H1 (cell line): ENCODE measurements at regions not wholly inside any gene's neighbourhood (a gene's known extent, or its start where the extent isn't known, plus 50 kb on each side); places are given as distances from the start of the nearest gene placed in this dataset.

Experiments used
- CTCF ChIA-PET: fragments of 300-600 bp; sonication (Branson Sonifier 250); formaldehyde crosslinking; loops from one replicate; lab custom pipeline; 2021; ENCODE audit not compliant: partially characterized antibody; lab: Charles Lee
- POLR2A ChIA-PET: fragments of 300-600 bp; sonication (Branson Sonifier 250); formaldehyde crosslinking; loops from one replicate; lab custom pipeline; 2021; ENCODE audit warnings: inconsistent platforms; ENCODE audit not compliant: partially characterized antibody; lab: Charles Lee
- DNase-seq, 2 experiments: peaks; one replicate each; pipeline versions ENCODE4 v3.0.0 to v3.0.0-alpha.2; 2010 to 2022; ENCODE audit warnings: low spot score in 2 of 2, low read depth in 1 of 2, mixed read lengths in 1 of 2
- FAIRE-seq: peaks from 2 replicates; lab custom pipeline; 2011; peaks lifted over from hg19 to GRCh38; lab: Jason Lieb, UNC
- H2AFZ ChIP-seq: 2 replicates; pipeline ENCODE4 v1.8.1; 2012; ENCODE audit warnings: low read length, inconsistent platforms
- H2AK5ac ChIP-seq: 2 replicates; pipeline ENCODE4 v1.6.1; 2013; ENCODE audit warnings: low read depth, low read length
- H2BK120ac ChIP-seq: replicated peaks from 2 replicates; pipeline ENCODE3; 2013; ENCODE audit warnings: low read depth, low read length, inconsistent platforms
- H2BK12ac ChIP-seq: 2 replicates; pipeline ENCODE4 v1.6.1; 2013; ENCODE audit warnings: low read depth, low read length
- H2BK15ac ChIP-seq: 2 replicates; pipeline ENCODE4 v1.6.1; 2013; ENCODE audit warnings: low read length
- H2BK20ac ChIP-seq: 2 replicates; pipeline ENCODE4 v1.6.1; 2013; ENCODE audit warnings: low read length
- H2BK5ac ChIP-seq: 2 replicates; pipeline ENCODE4 v1.6.1; 2013; ENCODE audit warnings: low read depth, low read length
- H3K14ac ChIP-seq: 2 replicates; pipeline ENCODE4 v1.6.1; 2013; ENCODE audit warnings: inconsistent platforms; ENCODE audit not compliant: insufficient read length
- H3K18ac ChIP-seq: 2 replicates; pipeline ENCODE4 v1.6.1; 2013; ENCODE audit warnings: low read length; ENCODE audit errors: extremely low read depth
- H3K23ac ChIP-seq: 2 replicates; pipeline ENCODE4 v1.6.1; 2013; ENCODE audit warnings: inconsistent platforms; ENCODE audit not compliant: insufficient read length
- H3K23me2 ChIP-seq: 2 replicates; pipeline ENCODE4 v1.6.1; 2013; ENCODE audit warnings: low read depth, low read length
- H3K27ac ChIP-seq: 2 replicates; pipeline ENCODE4 v1.6.1; 2011; ENCODE audit warnings: low read depth, low read length, inconsistent platforms
- H3K27me3 ChIP-seq, 4 experiments: replicated peaks in 1 of 4; 1 replicate in 1 of 4; 2 replicates in 3 of 4; pipeline versions ENCODE4 v1.6.1 to v1.8.1; 2011 to 2013; ENCODE audit warnings: low read length in 3 of 4, mild to moderate bottlenecking in 3 of 4, inconsistent platforms in 2 of 4, mixed read lengths in 2 of 4, moderate library complexity in 1 of 4; ENCODE audit not compliant: control insufficient read depth in 3 of 4, insufficient read depth in 3 of 4; ENCODE audit errors: extremely low read depth in 1 of 4
- H3K36me3 ChIP-seq, 4 experiments: 2 replicates each; pipeline versions ENCODE4 v1.6.1 to v1.8.1; 2011 to 2013; ENCODE audit warnings: mild to moderate bottlenecking in 4 of 4, low read length in 3 of 4, moderate library complexity in 2 of 4, control low read depth in 1 of 4, inconsistent platforms in 1 of 4; ENCODE audit not compliant: insufficient read depth in 4 of 4, control insufficient read depth in 2 of 4
- H3K4ac ChIP-seq: replicated peaks from 2 replicates; pipeline ENCODE3; 2013; ENCODE audit warnings: low read length, low read depth, mixed read lengths, inconsistent platforms; ENCODE audit not compliant: insufficient read length
- H3K4me1 ChIP-seq, 4 experiments: replicated peaks in 1 of 4; 1 replicate in 1 of 4; 2 replicates in 3 of 4; pipeline versions ENCODE4 v1.6.1 to v1.8.1; 2011 to 2013; ENCODE audit warnings: low read length in 3 of 4, inconsistent platforms in 2 of 4, mixed read lengths in 1 of 4; ENCODE audit not compliant: insufficient read depth in 4 of 4, control insufficient read depth in 3 of 4
- H3K4me2 ChIP-seq, 2 experiments: 2 replicates each; pipeline versions ENCODE4 v1.6.1 to v1.8.1; 2011 to 2013; ENCODE audit warnings: low read depth in 2 of 2, low read length in 2 of 2, control low read depth in 1 of 2, inconsistent platforms in 1 of 2, mild to moderate bottlenecking in 1 of 2; ENCODE audit not compliant: insufficient read depth in 1 of 2
- H3K4me3 ChIP-seq, 4 experiments: fragments of 200-600, 300-600 bp in 1 of 4; sonication (generic), shearing (Covaris generic), sonication (Bioruptor Twin) in 1 of 4; 2 replicates each; pipeline versions ENCODE4 v1.5.1 to v1.8.1; 2011 to 2016; ENCODE audit warnings: low read length in 4 of 4, low read depth in 3 of 4, control low read depth in 2 of 4, inconsistent platforms in 2 of 4, mild to moderate bottlenecking in 2 of 4, mixed read lengths in 1 of 4, moderate library complexity in 1 of 4; ENCODE audit not compliant: insufficient read depth in 2 of 4; ENCODE audit errors: extremely low read depth in 1 of 4
- H3K56ac ChIP-seq: replicated peaks from 2 replicates; pipeline ENCODE3; 2013; ENCODE audit warnings: low read depth, mild to moderate bottlenecking, mixed read lengths, low read length, inconsistent platforms; ENCODE audit not compliant: insufficient read length
- H3K79me1 ChIP-seq: 2 replicates; pipeline ENCODE4 v1.6.1; 2013; ENCODE audit warnings: low read depth, low read length, control low read depth
- H3K79me2 ChIP-seq, 2 experiments: 2 replicates each; pipeline versions ENCODE4 v1.6.1 to v1.8.1; 2012 to 2013; ENCODE audit warnings: low read length in 2 of 2, mild to moderate bottlenecking in 2 of 2, inconsistent platforms in 1 of 2; ENCODE audit not compliant: insufficient read depth in 2 of 2, control insufficient read depth in 1 of 2
- H3K9ac ChIP-seq, 4 experiments: replicated peaks in 1 of 4; 1 replicate in 1 of 4; 2 replicates in 3 of 4; pipeline versions ENCODE4 v1.6.1 to v1.8.1; 2011 to 2013; ENCODE audit warnings: low read depth in 3 of 4, low read length in 3 of 4, control low read depth in 2 of 4, mild to moderate bottlenecking in 2 of 4, moderate library complexity in 2 of 4, inconsistent platforms in 1 of 4; ENCODE audit errors: extremely low read depth in 1 of 4
- H3K9me3 ChIP-seq, 2 experiments: 2 replicates each; pipeline versions ENCODE4 v1.6.1 to v1.8.1; 2012 to 2013; ENCODE audit warnings: mild to moderate bottlenecking in 2 of 2, moderate library complexity in 2 of 2, control low read depth in 1 of 2, inconsistent platforms in 1 of 2, low read depth in 1 of 2, low read length in 1 of 2, mixed read lengths in 1 of 2; ENCODE audit not compliant: insufficient read depth in 2 of 2
- H4K20me1 ChIP-seq, 2 experiments: replicated peaks in 1 of 2; 2 replicates each; pipeline versions ENCODE3 to v1.8.1; 2011 to 2013; ENCODE audit warnings: inconsistent platforms in 2 of 2, low read length in 2 of 2, mild to moderate bottlenecking in 1 of 2; ENCODE audit not compliant: insufficient read depth in 2 of 2, control insufficient read depth in 1 of 2
- H4K5ac ChIP-seq: 2 replicates; pipeline ENCODE4 v1.6.1; 2013; ENCODE audit warnings: low read length, low read depth, mixed read lengths, inconsistent platforms; ENCODE audit not compliant: insufficient read length
- H4K8ac ChIP-seq: 2 replicates; pipeline ENCODE4 v1.8.0; 2013; ENCODE audit warnings: mild to moderate bottlenecking, moderate library complexity, low read length, inconsistent platforms; ENCODE audit not compliant: insufficient read depth; ENCODE audit errors: extremely low read depth
- H4K91ac ChIP-seq: replicated peaks from 2 replicates; pipeline ENCODE3; 2013; ENCODE audit warnings: low read length, mixed read lengths, inconsistent platforms; ENCODE audit not compliant: insufficient read length
- BCL11A ChIP-seq, 2 experiments: IDR thresholded peaks; one replicate each; pipeline ENCODE4 v1.6.1; 2011; ENCODE audit warnings: low read depth in 2 of 2, low read length in 2 of 2, mild to moderate bottlenecking in 2 of 2
- CBX5 ChIP-seq: fragments of 300-800, 300-1000 bp; sonication (generic); IDR thresholded peaks from 2 replicates; pipeline ENCODE4 v1.7.1; 2016; ENCODE audit warnings: antibody characterized with exemption, low read length, low read depth
- EP300 ChIP-seq, 2 experiments: IDR thresholded peaks; 1 replicate in 1 of 2; 2 replicates in 1 of 2; pipeline ENCODE4 v1.6.1; 2011 to 2012; ENCODE audit warnings: low read depth in 2 of 2, low read length in 2 of 2, mild to moderate bottlenecking in 2 of 2, borderline replicate concordance in 1 of 2, inconsistent platforms in 1 of 2, moderate library complexity in 1 of 2
- GTF2F1 ChIP-seq: IDR thresholded peaks from 2 replicates; pipeline ENCODE4 v1.6.1; 2012; ENCODE audit warnings: low read depth, low read length, improper control_type of control experiment, borderline replicate concordance
- KDM1A ChIP-seq: fragments of 200-600, 300-600 bp; sonication (generic); IDR thresholded peaks from 2 replicates; pipeline ENCODE4 v1.7.1; 2016; ENCODE audit warnings: mild to moderate bottlenecking, low read length, borderline replicate concordance
- POLR2AphosphoS5 ChIP-seq: IDR thresholded peaks from 2 replicates; pipeline ENCODE4 v1.6.1; 2011; ENCODE audit warnings: low read depth, low read length
- RBBP5 ChIP-seq: IDR thresholded peaks from 2 replicates; pipeline ENCODE4 v1.7.1; 2012; ENCODE audit warnings: low read depth, mild to moderate bottlenecking, inconsistent platforms, low read length, moderate library complexity, borderline replicate concordance
- SIN3A ChIP-seq, 2 experiments: IDR thresholded peaks in 1 of 2; conservative IDR thresholded peaks in 1 of 2; 2 replicates each; pipeline ENCODE4 v1.6.1; 2011 to 2012; ENCODE audit warnings: low read length in 2 of 2, improper control_type of control experiment in 1 of 2, low read depth in 1 of 2, mild to moderate bottlenecking in 1 of 2
- SP1 ChIP-seq: IDR thresholded peaks from 2 replicates; pipeline ENCODE4 v1.6.1; 2011; ENCODE audit warnings: low read depth, low read length
- TAF1 ChIP-seq: IDR thresholded peaks from 2 replicates; pipeline ENCODE4 v1.6.1; 2011; ENCODE audit warnings: mild to moderate bottlenecking, low read depth, low read length
- TBP ChIP-seq: IDR thresholded peaks from 2 replicates; pipeline ENCODE4 v1.6.1; 2011; ENCODE audit warnings: low read depth, low read length, improper control_type of control experiment
- WGBS, 2 experiments: shearing (Covaris generic) in 1 of 2; methylation state at CpG; one replicate each; pipeline versions ENCODE4 v1.1.6 to v1.1.7; 2013 to 2015; ENCODE audit warnings: low lambda C conversion rate in 2 of 2, mixed read lengths in 2 of 2, inconsistent platforms in 1 of 2, low coverage in 1 of 2, missing lambda C conversion rate in 1 of 2; ENCODE audit not compliant: insufficient replicate concordance in 2 of 2, insufficient coverage in 1 of 2, insufficient read length in 1 of 2; ENCODE audit errors: extremely low coverage in 1 of 2, missing lambda C conversion rate in 1 of 2; 5-methylcytosine and 5-hydroxymethylcytosine counted together

- H3K79me1 ChIP-seq: no peaks in the 10 kb centered on the region
- H3K9ac ChIP-seq: no peak overlapping the region
- no peak overlapping the region for H3K23ac ChIP-seq
- H3K36me3 ChIP-seq: no peaks in the 10 kb centered on the region
- H2BK12ac ChIP-seq: no peak overlapping the region
- CTCF ChIA-PET: no interaction called here
- no peak overlapping the region for H3K4me2 ChIP-seq
- WGBS, 2 experiments: 85% methylated on average over 3 of the region's 3 CpGs; no CpG with 5 or more reads in 1 of the 2 experiments
- no peak for DNase-seq
- H3K56ac ChIP-seq: no peak overlapping the region
- POLR2A ChIA-PET: no interaction called here
- no peaks in the 10 kb centered on the region for H3K23me2 ChIP-seq
- no peak overlapping the region for H3K4me3 ChIP-seq
- H4K91ac ChIP-seq: no peak overlapping the region
- no peak overlapping the region for H2BK120ac ChIP-seq
- no peak overlapping the region for H3K27ac ChIP-seq
- H2AK5ac ChIP-seq: no peak overlapping the region
- H3K4ac ChIP-seq: no peak overlapping the region
- H3K9me3 ChIP-seq: no peaks in the 10 kb centered on the region
- H3K18ac ChIP-seq: no peak overlapping the region
- no peak overlapping the region for H3K14ac ChIP-seq
- no peak overlapping the region for H4K5ac ChIP-seq
- H4K20me1 ChIP-seq: no peaks in the 10 kb centered on the region
- H3K79me2 ChIP-seq: no peaks in the 10 kb centered on the region
- H3K4me1 ChIP-seq: no peaks in the 10 kb centered on the region
- no peak overlapping the region for H4K8ac ChIP-seq
- no peak overlapping the region for H2AFZ ChIP-seq
- TF ChIP-seq BCL11A (IDR thresholded peaks at IDR 0.05; ENCODE audit: low read depth in 2 of 2, low read length in 2 of 2) (no peak), EP300 (IDR thresholded peaks at IDR 0.05; ENCODE audit: borderline replicate concordance in 1 of 2, low read depth in 2 of 2, low read length in 2 of 2) (no peak), RBBP5 (no peak), KDM1A (no peak), CBX5 (no peak), SP1 (no peak), POLR2AphosphoS5 (no peak), TBP (no peak), GTF2F1 (no peak), TAF1 (no peak), SIN3A (conservative IDR thresholded peaks at IDR 0.05 in 1 of 2, IDR thresholded peaks at IDR 0.05 in 1 of 2; ENCODE audit: low read depth in 1 of 2, low read length in 2 of 2) (no peak)
- H3K27me3 ChIP-seq: no peaks in the 10 kb centered on the region
- FAIRE-seq: no peak
- no peak overlapping the region for H2BK15ac ChIP-seq
- H2BK5ac ChIP-seq: no peak overlapping the region
- no peak overlapping the region for H2BK20ac ChIP-seq
Observed at GRCh38 chr14:42001431-42001830, 394.8 kb downstream of the LRFN5 start.
